ENCODE measurements at regions not wholly inside any gene's neighbourhood (a gene's known extent, or its start where the extent isn't known, plus 50 kb on each side); places are given as distances from the start of the nearest gene placed in this dataset.

DNA sequence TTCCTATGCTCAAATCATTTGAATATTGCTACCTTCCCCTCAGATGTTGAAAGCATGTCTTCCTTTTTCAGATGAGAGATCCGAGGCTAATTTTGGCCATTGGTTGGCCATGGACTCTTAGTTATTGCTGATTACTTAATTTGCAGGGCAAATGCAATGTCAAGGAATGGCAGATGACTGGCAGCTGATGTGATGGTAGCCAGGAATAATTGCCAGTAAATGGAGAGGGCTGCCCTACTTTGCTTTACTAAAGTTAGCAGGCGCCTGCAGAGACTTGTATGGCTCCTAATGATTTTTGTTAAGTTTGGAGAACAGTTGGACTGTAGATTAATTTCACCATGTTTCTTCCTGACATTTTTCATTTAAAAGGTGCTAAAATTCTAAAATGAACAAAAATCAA, 128.9 kb downstream of the XCL2 start:
- intact Hi-C loops (cut with micrococcal nuclease; ENCODE audit: unreplicated experiment) = no loop called here
- no peaks in the 10 kb centered on the region for H3K27me3 ChIP-seq (replicated peaks; ENCODE audit: insufficient read depth, low read depth, low read length, poor library complexity)
- no peaks in the 10 kb centered on the region for H3K9me3 ChIP-seq (ENCODE audit: low read depth, low read length, poor library complexity, severe bottlenecking)
- ChIA-PET POLR2A (ENCODE audit: low non-redundant PET) (interaction anchor here (0.7 kb wide), 1 partner anchor 15 kb away, joined by 4 read pairs; no protein-coding TSS in a partner anchor), CTCF (no interaction called here)
- H3K4me3 ChIP-seq (ENCODE audit: low read depth, low read length, poor library complexity, severe bottlenecking) = no peak overlapping the region
- no peak for TF ChIP-seq EZH2 (IDR thresholded peaks at IDR 0.05; ENCODE audit: borderline replicate concordance, low read depth, low read length, poor library complexity, severe bottlenecking)
- TF ChIP-seq, protein P1, sequence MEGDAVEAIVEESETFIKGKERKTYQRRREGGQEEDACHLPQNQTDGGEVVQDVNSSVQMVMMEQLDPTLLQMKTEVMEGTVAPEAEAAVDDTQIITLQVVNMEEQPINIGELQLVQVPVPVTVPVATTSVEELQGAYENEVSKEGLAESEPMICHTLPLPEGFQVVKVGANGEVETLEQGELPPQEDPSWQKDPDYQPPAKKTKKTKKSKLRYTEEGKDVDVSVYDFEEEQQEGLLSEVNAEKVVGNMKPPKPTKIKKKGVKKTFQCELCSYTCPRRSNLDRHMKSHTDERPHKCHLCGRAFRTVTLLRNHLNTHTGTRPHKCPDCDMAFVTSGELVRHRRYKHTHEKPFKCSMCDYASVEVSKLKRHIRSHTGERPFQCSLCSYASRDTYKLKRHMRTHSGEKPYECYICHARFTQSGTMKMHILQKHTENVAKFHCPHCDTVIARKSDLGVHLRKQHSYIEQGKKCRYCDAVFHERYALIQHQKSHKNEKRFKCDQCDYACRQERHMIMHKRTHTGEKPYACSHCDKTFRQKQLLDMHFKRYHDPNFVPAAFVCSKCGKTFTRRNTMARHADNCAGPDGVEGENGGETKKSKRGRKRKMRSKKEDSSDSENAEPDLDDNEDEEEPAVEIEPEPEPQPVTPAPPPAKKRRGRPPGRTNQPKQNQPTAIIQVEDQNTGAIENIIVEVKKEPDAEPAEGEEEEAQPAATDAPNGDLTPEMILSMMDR (conservative IDR thresholded peaks at IDR 0.05; ENCODE audit: low read depth, low read length) = no peak
- no TSS peak for BruUV-seq (replicated peaks)
- no peak overlapping the region for H3K27ac ChIP-seq (ENCODE audit: low read depth, low read length, poor library complexity, severe bottlenecking)
- DNase-seq (ENCODE audit: low spot score) = no peak
- no peaks in the 10 kb centered on the region for H3K4me1 ChIP-seq (ENCODE audit: insufficient read depth, low read length, poor library complexity, severe bottlenecking)
- no peaks in the 10 kb centered on the region for H3K36me3 ChIP-seq (ENCODE audit: insufficient read depth, low read length, poor library complexity, severe bottlenecking)

DNA sequence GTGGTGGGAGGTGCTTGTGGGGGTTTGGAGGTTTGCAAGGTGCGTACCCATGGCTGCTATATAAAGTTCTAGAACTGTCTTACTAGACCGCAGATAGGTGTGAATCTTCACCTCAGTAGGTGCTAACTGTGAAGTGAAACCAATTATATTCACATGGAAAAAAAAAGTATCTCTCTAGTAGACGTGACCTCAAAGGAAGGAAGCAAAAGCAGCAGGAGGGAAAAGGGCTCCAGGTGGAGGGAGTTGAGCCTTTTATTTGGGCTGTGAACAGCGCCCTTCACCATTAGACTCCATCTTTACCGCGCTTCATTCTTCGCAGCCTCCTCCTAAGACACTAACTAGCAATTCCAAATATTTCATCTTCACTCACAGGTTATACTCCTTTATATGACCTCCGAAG, 129.8 kb downstream of the TBX19 start:
- H3K4me3 ChIP-seq (ENCODE audit: low read depth, low read length, poor library complexity, severe bottlenecking) = no peak overlapping the region
- intact Hi-C loops (cut with micrococcal nuclease; ENCODE audit: unreplicated experiment) = no loop called here
- H3K36me3 ChIP-seq (ENCODE audit: insufficient read depth, low read length, poor library complexity, severe bottlenecking) = no peaks in the 10 kb centered on the region
- no peaks in the 10 kb centered on the region for H3K9me3 ChIP-seq (ENCODE audit: low read depth, low read length, poor library complexity, severe bottlenecking)
- TF ChIP-seq, protein P1 (conservative IDR thresholded peaks at IDR 0.05; ENCODE audit: low read depth, low read length) = no peak
- TF ChIP-seq EZH2 (IDR thresholded peaks at IDR 0.05; ENCODE audit: borderline replicate concordance, low read depth, low read length, poor library complexity, severe bottlenecking) = no peak
- ChIA-PET POLR2A (ENCODE audit: low non-redundant PET) (no interaction called here), CTCF (no interaction called here)
- H3K27me3 ChIP-seq (replicated peaks; ENCODE audit: insufficient read depth, low read depth, low read length, poor library complexity) = no peaks in the 10 kb centered on the region
- no peak for DNase-seq (ENCODE audit: low spot score)
- H3K4me1 ChIP-seq (ENCODE audit: insufficient read depth, low read length, poor library complexity, severe bottlenecking) = no peaks in the 10 kb centered on the region
- BruUV-seq (replicated peaks) = no TSS peak
- no peak overlapping the region for H3K27ac ChIP-seq (ENCODE audit: low read depth, low read length, poor library complexity, severe bottlenecking)

DNA sequence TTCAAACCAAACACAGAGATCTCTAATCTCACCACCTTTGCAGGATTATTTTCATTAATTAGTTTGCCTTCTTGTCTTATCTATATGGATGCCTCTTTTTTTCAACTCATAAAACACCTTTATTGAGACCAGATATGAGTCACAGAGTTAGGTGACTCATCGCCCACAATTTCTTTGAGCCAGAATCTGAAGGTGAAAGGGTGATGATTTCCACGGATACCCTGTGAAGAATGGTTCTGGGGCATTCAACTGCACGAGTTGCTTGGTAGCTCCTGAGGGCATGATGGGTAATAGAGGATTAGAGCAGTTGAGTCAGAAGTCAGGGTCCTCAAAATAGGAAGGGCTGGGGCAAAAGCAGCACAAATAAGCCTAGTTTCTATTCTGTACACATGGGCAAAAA, 128.2 kb downstream of the TBX19 start:
- ChIA-PET CTCF (no interaction called here), POLR2A (ENCODE audit: low non-redundant PET) (no interaction called here)
- H3K4me1 ChIP-seq (ENCODE audit: insufficient read depth, low read length, poor library complexity, severe bottlenecking) = no peaks in the 10 kb centered on the region
- TF ChIP-seq EZH2 (IDR thresholded peaks at IDR 0.05; ENCODE audit: borderline replicate concordance, low read depth, low read length, poor library complexity, severe bottlenecking) = no peak
- TF ChIP-seq, protein P1 (conservative IDR thresholded peaks at IDR 0.05; ENCODE audit: low read depth, low read length) = no peak
- DNase-seq (ENCODE audit: low spot score) = no peak
- H3K9me3 ChIP-seq (ENCODE audit: low read depth, low read length, poor library complexity, severe bottlenecking) = no peaks in the 10 kb centered on the region
- no peaks in the 10 kb centered on the region for H3K36me3 ChIP-seq (ENCODE audit: insufficient read depth, low read length, poor library complexity, severe bottlenecking)
- intact Hi-C loops (cut with micrococcal nuclease; ENCODE audit: unreplicated experiment) = no loop called here
- H3K4me3 ChIP-seq (ENCODE audit: low read depth, low read length, poor library complexity, severe bottlenecking) = no peak overlapping the region
- no TSS peak for BruUV-seq (replicated peaks)
- H3K27ac ChIP-seq (ENCODE audit: low read depth, low read length, poor library complexity, severe bottlenecking) = no peak overlapping the region
- H3K27me3 ChIP-seq (replicated peaks; ENCODE audit: insufficient read depth, low read depth, low read length, poor library complexity) = no peaks in the 10 kb centered on the region

All from A673 (cell line).